ENCODE measurements at regions not wholly inside any gene's neighbourhood (a gene's known extent, or its start where the extent isn't known, plus 50 kb on each side); places are given as distances from the start of the nearest gene placed in this dataset.

DNA sequence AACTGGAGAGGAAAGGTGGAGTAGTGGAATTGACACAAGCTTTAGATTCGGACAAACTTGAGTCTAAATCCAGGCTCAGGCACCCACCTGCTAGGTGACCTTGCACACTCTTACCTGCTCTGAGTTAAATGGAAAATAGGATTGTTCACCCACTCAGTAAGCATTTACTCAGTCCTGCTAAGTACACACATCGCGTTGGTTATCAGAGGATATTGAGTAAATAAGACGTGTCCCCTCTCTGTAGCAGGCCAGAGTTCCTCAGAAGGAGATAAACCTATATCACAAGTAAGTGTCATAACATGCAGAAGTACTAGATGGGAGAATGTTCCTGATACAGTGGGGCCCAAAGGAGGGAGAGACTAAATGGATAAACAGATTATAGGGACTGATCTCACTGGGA lies 117.7 kb downstream of the SMIM20 start:
- Histone ChIP-seq H3K36me3 (no peaks in the 10 kb centered on the region), H3K27me3 (peaks cover 0 to 5% (median 2%) of the 10 kb centered on the region in 4 donors), H3K27ac (replicated peaks in 1 of 4) (peak overlapping the region; percentile 73 to 86 (median 76)), H3K4me1 (peaks cover 9 to 51% (median 37%) of the 10 kb centered on the region in 4 donors), H3K4me3 (no peak overlapping the region), H3K9me3 (no peaks in the 10 kb centered on the region)
- no peak for DNase-seq (ENCODE audit: extremely low spot score)
- TF ChIP-seq EP300 (IDR thresholded peaks at IDR 0.05), result no peak
- intact Hi-C loops (cut with DNase I), result loop anchor here (5.0 kb wide), 1 partner anchor 51 kb away; no protein-coding TSS in a partner anchor
- WGBS, result 92% methylated on average over 4 of the region's 4 CpGs

DNA sequence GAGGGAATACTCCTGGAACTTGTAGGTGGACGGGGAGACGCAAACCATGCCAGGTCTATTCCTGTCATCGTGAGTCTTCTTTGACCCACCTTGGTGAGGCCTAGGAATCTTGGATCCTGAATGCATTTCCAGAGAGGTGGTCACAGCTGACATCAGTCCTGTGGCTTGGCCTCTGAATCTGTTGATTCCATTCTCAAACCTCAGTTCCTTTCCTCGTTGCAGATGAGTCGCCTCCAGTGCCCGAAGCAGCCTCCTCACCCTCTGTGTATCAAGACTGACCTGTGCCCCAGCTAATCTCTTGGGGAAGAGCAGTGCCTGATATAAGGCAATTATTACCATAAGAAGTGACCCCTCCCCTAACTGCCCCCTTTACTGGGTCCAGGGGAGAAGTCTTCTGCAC lies 118.1 kb downstream of the SMIM20 start:
- no peak for DNase-seq (ENCODE audit: extremely low spot score)
- peaks cover 0 to 5% (median 2%) of the 10 kb centered on the region in 4 donors for H3K27me3 ChIP-seq
- peak overlapping the region; percentile 73 to 86 (median 76) for H3K27ac ChIP-seq (replicated peaks in 1 of 4)
- intact Hi-C loops (cut with DNase I), result loop anchor here (5.0 kb wide), 1 partner anchor 50 kb away; no protein-coding TSS in a partner anchor
- H3K9me3 ChIP-seq, result no peaks in the 10 kb centered on the region
- peaks cover 9 to 51% (median 37%) of the 10 kb centered on the region in 4 donors for H3K4me1 ChIP-seq
- H3K36me3 ChIP-seq, result no peaks in the 10 kb centered on the region
- TF ChIP-seq POLR2AphosphoS5 (IDR thresholded peaks at IDR 0.05) (no peak), POLR2A (IDR thresholded peaks at IDR 0.05; ENCODE audit: low read depth) (no peak), EP300 (IDR thresholded peaks at IDR 0.05) (no peak)
- TF ChIP-seq, protein P1, sequence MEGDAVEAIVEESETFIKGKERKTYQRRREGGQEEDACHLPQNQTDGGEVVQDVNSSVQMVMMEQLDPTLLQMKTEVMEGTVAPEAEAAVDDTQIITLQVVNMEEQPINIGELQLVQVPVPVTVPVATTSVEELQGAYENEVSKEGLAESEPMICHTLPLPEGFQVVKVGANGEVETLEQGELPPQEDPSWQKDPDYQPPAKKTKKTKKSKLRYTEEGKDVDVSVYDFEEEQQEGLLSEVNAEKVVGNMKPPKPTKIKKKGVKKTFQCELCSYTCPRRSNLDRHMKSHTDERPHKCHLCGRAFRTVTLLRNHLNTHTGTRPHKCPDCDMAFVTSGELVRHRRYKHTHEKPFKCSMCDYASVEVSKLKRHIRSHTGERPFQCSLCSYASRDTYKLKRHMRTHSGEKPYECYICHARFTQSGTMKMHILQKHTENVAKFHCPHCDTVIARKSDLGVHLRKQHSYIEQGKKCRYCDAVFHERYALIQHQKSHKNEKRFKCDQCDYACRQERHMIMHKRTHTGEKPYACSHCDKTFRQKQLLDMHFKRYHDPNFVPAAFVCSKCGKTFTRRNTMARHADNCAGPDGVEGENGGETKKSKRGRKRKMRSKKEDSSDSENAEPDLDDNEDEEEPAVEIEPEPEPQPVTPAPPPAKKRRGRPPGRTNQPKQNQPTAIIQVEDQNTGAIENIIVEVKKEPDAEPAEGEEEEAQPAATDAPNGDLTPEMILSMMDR (IDR thresholded peaks at IDR 0.05), result no peak
- no peak overlapping the region for H3K4me3 ChIP-seq
- 80% methylated on average over 6 of the region's 6 CpGs for WGBS

DNA sequence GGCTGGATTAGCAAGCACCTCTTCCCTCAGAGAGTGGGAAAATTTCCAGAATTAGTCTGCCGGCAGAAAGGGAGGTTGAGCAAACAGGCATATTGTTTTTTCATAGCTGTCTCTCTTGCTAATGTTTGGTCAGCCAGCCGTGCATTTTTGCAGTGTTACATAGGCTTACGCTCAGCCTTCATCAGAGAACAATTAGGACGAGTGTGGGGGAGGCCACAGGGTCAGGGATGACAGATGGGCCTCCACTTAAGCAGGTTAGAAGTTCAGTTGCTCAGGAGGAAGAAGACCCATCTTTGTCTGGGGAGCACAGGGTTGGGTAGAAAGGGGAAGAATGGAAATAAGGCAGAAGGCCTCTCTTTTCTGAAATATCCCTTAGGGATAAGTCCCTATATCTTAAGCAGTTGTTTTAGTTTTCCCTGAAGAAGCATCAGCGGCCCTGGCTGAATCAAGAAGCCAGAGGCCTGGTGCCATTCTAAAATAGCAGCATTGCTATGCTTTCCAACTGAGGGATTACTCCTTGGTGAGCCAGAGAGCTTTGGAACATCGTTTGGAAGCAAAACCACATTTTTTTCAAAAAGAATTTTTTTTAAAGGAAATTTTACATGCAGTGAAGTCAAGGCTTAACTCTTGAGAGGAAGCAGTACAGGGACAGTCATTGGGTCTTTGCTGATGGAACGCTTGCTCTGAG lies 118.8 kb downstream of the SMIM20 start:
- H3K27me3 ChIP-seq, result peaks cover 0 to 5% (median 2%) of the 10 kb centered on the region in 4 donors
- no peaks in the 10 kb centered on the region for H3K9me3 ChIP-seq
- no peak for TF ChIP-seq EP300 (IDR thresholded peaks at IDR 0.05)
- TF ChIP-seq POLR2AphosphoS5 (IDR thresholded peaks at IDR 0.05), result no peak
- TF ChIP-seq POLR2A (IDR thresholded peaks at IDR 0.05; ENCODE audit: low read depth), result no peak
- TF ChIP-seq, protein P1 (IDR thresholded peaks at IDR 0.05), result no peak
- intact Hi-C loops (cut with DNase I), result loop anchor here (5.0 kb wide), 1 partner anchor 50 kb away; no protein-coding TSS in a partner anchor
- no peak for DNase-seq (ENCODE audit: extremely low spot score)
- peak overlapping the region; percentile 73 to 86 (median 76) for H3K27ac ChIP-seq (replicated peaks in 1 of 4)
- no peaks in the 10 kb centered on the region for H3K36me3 ChIP-seq
- 34% methylated on average over 7 of the region's 7 CpGs for WGBS
- H3K4me3 ChIP-seq, result no peak overlapping the region
- H3K4me1 ChIP-seq, result peaks cover 9 to 51% (median 37%) of the 10 kb centered on the region in 4 donors

DNA sequence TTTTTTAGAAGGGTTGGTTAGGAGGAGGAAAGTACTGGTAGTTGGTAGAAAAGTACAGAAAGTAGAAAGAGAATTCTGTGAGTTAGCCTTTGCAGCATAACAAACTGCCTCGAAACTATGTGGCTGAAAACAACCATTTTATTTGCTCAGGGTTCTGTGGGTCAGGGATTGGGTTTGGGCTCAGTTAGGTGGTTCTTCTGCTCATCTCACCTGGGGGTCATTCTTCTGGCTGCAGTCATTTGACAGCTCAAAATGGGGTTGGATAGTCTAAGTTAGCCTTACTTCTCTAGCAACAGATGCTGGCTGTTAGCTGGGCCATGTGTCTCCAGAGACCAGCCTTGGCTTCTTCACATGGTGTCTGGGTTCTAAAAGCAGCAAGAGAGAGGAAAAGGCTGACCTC lies 119.4 kb downstream of the SMIM20 start:
- no peak for DNase-seq (ENCODE audit: extremely low spot score)
- Histone ChIP-seq H3K27me3 (peaks cover 0 to 5% (median 2%) of the 10 kb centered on the region in 4 donors), H3K36me3 (no peaks in the 10 kb centered on the region), H3K27ac (replicated peaks in 1 of 4) (peak overlapping the region; percentile 73 to 86 (median 76)), H3K4me3 (no peak overlapping the region), H3K4me1 (peaks cover 9 to 51% (median 37%) of the 10 kb centered on the region in 4 donors), H3K9me3 (no peaks in the 10 kb centered on the region)
- intact Hi-C loops (cut with DNase I), result loop anchor here (5.0 kb wide), 1 partner anchor 49 kb away; no protein-coding TSS in a partner anchor
- TF ChIP-seq, protein P1 (IDR thresholded peaks at IDR 0.05), result no peak
- TF ChIP-seq EP300 (IDR thresholded peaks at IDR 0.05), result no peak
- TF ChIP-seq POLR2A (IDR thresholded peaks at IDR 0.05; ENCODE audit: low read depth), result no peak
- TF ChIP-seq POLR2AphosphoS5 (IDR thresholded peaks at IDR 0.05), result no peak
- WGBS, result 85% methylated on average over 1 of the region's 1 CpG

DNA sequence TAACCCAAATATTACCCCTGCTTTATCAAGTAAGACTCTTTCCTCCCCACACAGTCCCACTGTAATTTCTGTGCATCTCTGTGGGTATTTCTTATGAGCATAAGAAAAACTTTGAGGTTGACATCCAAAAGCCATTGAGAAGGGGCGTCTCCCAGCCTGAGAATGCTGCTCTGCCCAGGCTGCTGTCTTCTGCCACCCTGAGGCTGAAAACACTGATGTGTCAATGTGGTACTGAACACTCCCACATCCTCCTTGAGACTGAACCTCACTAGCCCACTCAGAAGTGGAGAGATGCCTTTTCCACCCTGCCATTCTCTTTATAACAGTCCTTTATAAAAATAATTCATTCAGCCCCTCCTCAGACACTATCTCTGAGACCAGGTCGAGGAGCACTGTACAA lies 120.8 kb downstream of the SMIM20 start:
- no peaks in the 10 kb centered on the region for H3K27me3 ChIP-seq
- H3K4me1 ChIP-seq, result peaks cover 0 to 37% (median 23%) of the 10 kb centered on the region in 4 donors
- no peaks in the 10 kb centered on the region for H3K36me3 ChIP-seq
- no peak overlapping the region for H3K4me3 ChIP-seq
- intact Hi-C loops (cut with DNase I), result loop anchor here (5.0 kb wide), 1 partner anchor 47 kb away; no protein-coding TSS in a partner anchor
- TF ChIP-seq EP300 (IDR thresholded peaks at IDR 0.05) (no peak), POLR2A (IDR thresholded peaks at IDR 0.05; ENCODE audit: low read depth) (no peak), POLR2AphosphoS5 (IDR thresholded peaks at IDR 0.05) (no peak)
- TF ChIP-seq, protein P1 (IDR thresholded peaks at IDR 0.05), result no peak
- WGBS, result 81% methylated on average over 2 of the region's 2 CpGs
- no peaks in the 10 kb centered on the region for H3K9me3 ChIP-seq
- no peak for DNase-seq (ENCODE audit: extremely low spot score)
- peak overlapping the region in 3 of 4 donors; percentile 22 to 86 (median 78) for H3K27ac ChIP-seq (replicated peaks in 1 of 4)

Measured in esophagus muscularis mucosa (tissue), 4 donors.